ENCODE measurements at regions not wholly inside any gene's neighbourhood (a gene's known extent, or its start where the extent isn't known, plus 50 kb on each side); places are given as distances from the start of the nearest gene placed in this dataset.

GRCh38 chr11:111081021-111081511, 164.5 kb upstream of the POU2AF2 start:
- H3K36me3 ChIP-seq = no peaks in the 10 kb centered on the region
- no peaks in the 10 kb centered on the region for H3K27me3 ChIP-seq
- no peak overlapping the region for H3K4me3 ChIP-seq
- TF ChIP-seq CTCF (IDR thresholded peaks at IDR 0.05) = no peak
- H3K9me3 ChIP-seq = no peaks in the 10 kb centered on the region
- no peaks in the 10 kb centered on the region for H3K4me1 ChIP-seq
- no peak overlapping the region for H3K27ac ChIP-seq
- no peak for DNase-seq (ENCODE audit: low spot score)

- Histone ChIP-seq H3K4me1 (no peaks in the 10 kb centered on the region), H3K27me3 (no peaks in the 10 kb centered on the region), H3K9me3 (no peaks in the 10 kb centered on the region), H3K4me3 (no peak overlapping the region), H3K27ac (no peak overlapping the region), H3K36me3 (no peaks in the 10 kb centered on the region)
- TF ChIP-seq CTCF (IDR thresholded peaks at IDR 0.05) = no peak
- no peak for DNase-seq (ENCODE audit: low spot score)
Measured at GRCh38 chr11:111077530-111078322, 167.8 kb upstream of the POU2AF2 start.

- TF ChIP-seq CTCF (IDR thresholded peaks at IDR 0.05) = no peak
- DNase-seq (ENCODE audit: low spot score) = no peak
- Histone ChIP-seq H3K4me1 (no peaks in the 10 kb centered on the region), H3K36me3 (no peaks in the 10 kb centered on the region), H3K9me3 (peaks cover 6 to 27% of the 10 kb centered on the region in 2 donors), H3K4me3 (no peak overlapping the region), H3K27ac (no peak overlapping the region), H3K27me3 (no peaks in the 10 kb centered on the region)
Measured at GRCh38 chr11:111069066-111069465, 176.5 kb upstream of the POU2AF2 start.

- DNase-seq (ENCODE audit: low spot score) = no peak
- peaks cover 6 to 27% of the 10 kb centered on the region in 2 donors for H3K9me3 ChIP-seq
- H3K4me3 ChIP-seq = no peak overlapping the region
- no peak for TF ChIP-seq CTCF (IDR thresholded peaks at IDR 0.05)
- no peaks in the 10 kb centered on the region for H3K36me3 ChIP-seq
- H3K27me3 ChIP-seq = no peaks in the 10 kb centered on the region
- no peak overlapping the region for H3K27ac ChIP-seq
- H3K4me1 ChIP-seq = no peaks in the 10 kb centered on the region
Measured at GRCh38 chr11:111067994-111068393, 177.5 kb upstream of the POU2AF2 start.

- no peak for DNase-seq (ENCODE audit: low spot score)
- no peak for TF ChIP-seq CTCF (IDR thresholded peaks at IDR 0.05)
- no peaks in the 10 kb centered on the region for H3K4me1 ChIP-seq
- H3K27ac ChIP-seq = no peak overlapping the region
- peaks cover 6 to 27% of the 10 kb centered on the region in 2 donors for H3K9me3 ChIP-seq
- no peak overlapping the region for H3K4me3 ChIP-seq
- no peaks in the 10 kb centered on the region for H3K27me3 ChIP-seq
- no peaks in the 10 kb centered on the region for H3K36me3 ChIP-seq
Measured at GRCh38 chr11:111066846-111067245, 178.7 kb upstream of the POU2AF2 start.

Measured in right atrium auricular region (tissue), 2 donors.